Panc1 (cell line): ENCODE measurements at regions not wholly inside any gene's neighbourhood (a gene's known extent, or its start where the extent isn't known, plus 50 kb on each side); places are given as distances from the start of the nearest gene placed in this dataset.

Experiments used
- ATAC-seq: fragments of 200-7000 bp; cut with Tn5 transposase; 2 replicates; pipeline ENCODE4 v1.9.1; 2020; ENCODE audit warnings: mild to moderate bottlenecking, moderate library complexity
- BruUV-seq: library from RNA; stranded (reverse); fragments of 400-500 nt; replicated peaks from 2 replicates; lab custom pipeline; 2021; lab: Mats Ljungman, UMichigan
- CTCF ChIA-PET: fragments of 300-600 bp; sonication (Branson Sonifier 250); formaldehyde crosslinking; loops from one replicate; lab custom pipeline; 2022; ENCODE audit warnings: antibody characterized with exemption; lab: Charles Lee
- POLR2A ChIA-PET: fragments of 300-600 bp; sonication (Branson Sonifier 250); formaldehyde crosslinking; loops from one replicate; lab custom pipeline; 2022; ENCODE audit warnings: antibody characterized with exemption; lab: Charles Lee
- DNase-seq: peaks from one replicate; pipeline ENCODE4 v3.0.0-alpha.2; 2010; ENCODE audit warnings: low read depth, low spot score
- H3K27ac ChIP-seq: 2 replicates; pipeline ENCODE4 v1.5.1; 2011; ENCODE audit warnings: mild to moderate bottlenecking, low read length, inconsistent platforms
- H3K27me3 ChIP-seq: fragments of 200-500 bp; sonication (Bioruptor generic); 2 replicates; pipeline ENCODE4 v1.6.0; 2014; ENCODE audit warnings: low read length, inconsistent platforms; ENCODE audit not compliant: control insufficient read depth, insufficient read depth
- H3K36me3 ChIP-seq: fragments of 200-500 bp; sonication (Bioruptor generic); 2 replicates; pipeline ENCODE4 v1.5.1; 2014; ENCODE audit warnings: inconsistent platforms, mild to moderate bottlenecking, low read length, moderate library complexity; ENCODE audit not compliant: control insufficient read depth, insufficient read depth
- H3K4me1 ChIP-seq: 2 replicates; pipeline ENCODE4 v1.5.1; 2011; ENCODE audit warnings: inconsistent platforms, mild to moderate bottlenecking, low read length, moderate library complexity; ENCODE audit not compliant: control insufficient read depth, insufficient read depth
- H3K4me3 ChIP-seq, 2 experiments: 2 replicates each; pipeline ENCODE4 v1.5.1; 2011 to 2012; ENCODE audit warnings: low read depth in 2 of 2, low read length in 2 of 2, mild to moderate bottlenecking in 2 of 2, inconsistent platforms in 1 of 2, moderate library complexity in 1 of 2
- H3K9me3 ChIP-seq: fragments of 200-500 bp; sonication (Bioruptor generic); 2 replicates; pipeline ENCODE4 v1.5.1; 2014; ENCODE audit warnings: low read depth, mild to moderate bottlenecking, inconsistent platforms, low read length, moderate library complexity; ENCODE audit not compliant: control insufficient read depth, insufficient read depth
- POLR2AphosphoS5 ChIP-seq: IDR thresholded peaks from 2 replicates; pipeline ENCODE4 v1.6.1; 2012; ENCODE audit warnings: mild to moderate bottlenecking, low read depth, low read length, moderate library complexity
- SIN3A ChIP-seq: IDR thresholded peaks from 2 replicates; pipeline ENCODE4 v1.6.1; 2012; ENCODE audit warnings: low read depth, mild to moderate bottlenecking, low read length, moderate library complexity, borderline replicate concordance; ENCODE audit not compliant: insufficient read depth
- TCF7L2 ChIP-seq: IDR thresholded peaks from 2 replicates; pipeline ENCODE4 v1.6.1; 2011; ENCODE audit warnings: mild to moderate bottlenecking, low read depth, low read length, inconsistent platforms
- in situ Hi-C: cut with HindIII; loops from 2 replicates; pipeline ENCODE4 v1.10.0; 2016; ENCODE audit warnings: low sequenced_read_pairs, low pct_unique_long_range_greater_than_20kb
- intact Hi-C: fragments of 100-400 bp; cut with micrococcal nuclease; formaldehyde crosslinking; loops from one replicate; pipeline ENCODE4 v1.10.0; 2022; ENCODE audit not compliant: unreplicated experiment
- TF ChIP-seq, protein P1 (sequence below): fragments of 450-650 bp; IDR thresholded peaks from 2 replicates; pipeline ENCODE4 v1.5.1; 2017; ENCODE audit warnings: mild to moderate bottlenecking
- TF ChIP-seq, protein P2 (sequence below), 2 experiments: IDR thresholded peaks; 2 replicates each; pipeline ENCODE4 v1.6.1; 2011 to 2012; ENCODE audit warnings: low read depth in 2 of 2, control low read depth in 1 of 2, low read length in 1 of 2, mild to moderate bottlenecking in 1 of 2, moderate library complexity in 1 of 2; ENCODE audit not compliant: insufficient read depth in 1 of 2

DNA sequence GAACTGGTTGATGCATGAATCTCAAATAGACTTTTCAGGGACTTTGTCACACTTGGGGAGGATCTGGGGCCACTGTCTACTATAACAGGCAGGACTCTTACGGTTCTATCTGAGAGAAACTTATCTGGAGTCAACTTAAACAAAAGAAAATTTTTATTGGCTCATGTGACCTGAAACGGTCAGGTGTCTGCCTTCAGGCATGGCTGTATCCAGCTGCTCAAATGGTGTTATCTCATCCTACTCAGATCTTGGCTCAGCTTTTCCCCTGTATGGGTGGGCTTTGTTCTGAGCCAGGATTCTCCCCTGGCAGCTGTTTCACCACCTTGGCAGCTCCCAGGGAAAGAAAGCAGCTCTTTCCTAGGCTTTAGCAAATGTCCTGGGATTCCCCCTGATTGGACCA, 183.2 kb upstream of the MYL2 start:
- DNase-seq = no peak
- no peak overlapping the region for H3K27ac ChIP-seq
- ATAC-seq = no peak
- no TSS peak for BruUV-seq
- CTCF ChIA-PET = no interaction called here
- H3K4me1 ChIP-seq = no peaks in the 10 kb centered on the region; the same call in 1 of the 2 replicates
- no peak for TF ChIP-seq TCF7L2
- TF ChIP-seq, protein P1, sequence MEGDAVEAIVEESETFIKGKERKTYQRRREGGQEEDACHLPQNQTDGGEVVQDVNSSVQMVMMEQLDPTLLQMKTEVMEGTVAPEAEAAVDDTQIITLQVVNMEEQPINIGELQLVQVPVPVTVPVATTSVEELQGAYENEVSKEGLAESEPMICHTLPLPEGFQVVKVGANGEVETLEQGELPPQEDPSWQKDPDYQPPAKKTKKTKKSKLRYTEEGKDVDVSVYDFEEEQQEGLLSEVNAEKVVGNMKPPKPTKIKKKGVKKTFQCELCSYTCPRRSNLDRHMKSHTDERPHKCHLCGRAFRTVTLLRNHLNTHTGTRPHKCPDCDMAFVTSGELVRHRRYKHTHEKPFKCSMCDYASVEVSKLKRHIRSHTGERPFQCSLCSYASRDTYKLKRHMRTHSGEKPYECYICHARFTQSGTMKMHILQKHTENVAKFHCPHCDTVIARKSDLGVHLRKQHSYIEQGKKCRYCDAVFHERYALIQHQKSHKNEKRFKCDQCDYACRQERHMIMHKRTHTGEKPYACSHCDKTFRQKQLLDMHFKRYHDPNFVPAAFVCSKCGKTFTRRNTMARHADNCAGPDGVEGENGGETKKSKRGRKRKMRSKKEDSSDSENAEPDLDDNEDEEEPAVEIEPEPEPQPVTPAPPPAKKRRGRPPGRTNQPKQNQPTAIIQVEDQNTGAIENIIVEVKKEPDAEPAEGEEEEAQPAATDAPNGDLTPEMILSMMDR = no peak
- H3K36me3 ChIP-seq = no peaks in the 10 kb centered on the region
- no peak overlapping the region for H3K4me3 ChIP-seq
- POLR2A ChIA-PET = interaction anchor here (0.6 kb wide), 1 partner anchor 177 kb away, joined by 5 read pairs; no protein-coding TSS in a partner anchor
- intact Hi-C loops = no loop called here
- H3K9me3 ChIP-seq = no peaks in the 10 kb centered on the region; the same call in 1 of the 2 replicates
- H3K27me3 ChIP-seq = peaks cover 17% of the 10 kb centered on the region
- in situ Hi-C loops = no loop called here

DNA sequence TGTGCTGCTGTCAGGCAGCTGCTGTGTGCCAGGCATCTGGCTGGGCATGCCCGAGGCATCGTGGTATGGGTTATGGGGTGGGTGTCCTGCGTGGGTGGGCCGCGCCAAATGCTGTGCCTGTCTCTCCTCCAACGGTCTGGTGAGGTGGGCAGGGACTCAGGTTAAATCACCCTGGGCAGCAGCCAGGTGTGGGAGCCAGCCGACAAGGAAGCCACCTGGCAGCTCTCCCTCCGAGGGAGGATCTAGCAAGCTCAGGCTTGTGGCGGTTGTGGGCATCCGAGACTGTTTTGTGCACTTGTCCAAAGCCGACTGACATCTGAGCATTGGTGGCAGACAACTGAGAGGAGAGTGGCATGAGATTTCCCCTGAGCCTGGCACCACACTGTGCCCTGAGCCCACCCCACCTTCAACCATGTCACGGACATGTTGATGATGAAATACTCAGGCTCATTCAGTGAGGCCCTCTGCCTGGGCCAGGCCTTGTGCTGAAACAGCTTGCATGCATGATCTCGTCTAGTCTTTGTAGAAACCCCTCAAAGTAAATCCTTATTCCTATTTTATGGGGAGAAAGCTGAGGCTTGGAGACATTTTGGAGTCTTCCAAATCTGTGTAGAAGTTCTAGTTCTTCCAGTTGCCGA, 181.8 kb upstream of the MYL2 start:
- intact Hi-C loops = no loop called here
- ATAC-seq = no peak
- no peak for TF ChIP-seq TCF7L2
- no peak for TF ChIP-seq SIN3A
- TF ChIP-seq, protein P2, sequence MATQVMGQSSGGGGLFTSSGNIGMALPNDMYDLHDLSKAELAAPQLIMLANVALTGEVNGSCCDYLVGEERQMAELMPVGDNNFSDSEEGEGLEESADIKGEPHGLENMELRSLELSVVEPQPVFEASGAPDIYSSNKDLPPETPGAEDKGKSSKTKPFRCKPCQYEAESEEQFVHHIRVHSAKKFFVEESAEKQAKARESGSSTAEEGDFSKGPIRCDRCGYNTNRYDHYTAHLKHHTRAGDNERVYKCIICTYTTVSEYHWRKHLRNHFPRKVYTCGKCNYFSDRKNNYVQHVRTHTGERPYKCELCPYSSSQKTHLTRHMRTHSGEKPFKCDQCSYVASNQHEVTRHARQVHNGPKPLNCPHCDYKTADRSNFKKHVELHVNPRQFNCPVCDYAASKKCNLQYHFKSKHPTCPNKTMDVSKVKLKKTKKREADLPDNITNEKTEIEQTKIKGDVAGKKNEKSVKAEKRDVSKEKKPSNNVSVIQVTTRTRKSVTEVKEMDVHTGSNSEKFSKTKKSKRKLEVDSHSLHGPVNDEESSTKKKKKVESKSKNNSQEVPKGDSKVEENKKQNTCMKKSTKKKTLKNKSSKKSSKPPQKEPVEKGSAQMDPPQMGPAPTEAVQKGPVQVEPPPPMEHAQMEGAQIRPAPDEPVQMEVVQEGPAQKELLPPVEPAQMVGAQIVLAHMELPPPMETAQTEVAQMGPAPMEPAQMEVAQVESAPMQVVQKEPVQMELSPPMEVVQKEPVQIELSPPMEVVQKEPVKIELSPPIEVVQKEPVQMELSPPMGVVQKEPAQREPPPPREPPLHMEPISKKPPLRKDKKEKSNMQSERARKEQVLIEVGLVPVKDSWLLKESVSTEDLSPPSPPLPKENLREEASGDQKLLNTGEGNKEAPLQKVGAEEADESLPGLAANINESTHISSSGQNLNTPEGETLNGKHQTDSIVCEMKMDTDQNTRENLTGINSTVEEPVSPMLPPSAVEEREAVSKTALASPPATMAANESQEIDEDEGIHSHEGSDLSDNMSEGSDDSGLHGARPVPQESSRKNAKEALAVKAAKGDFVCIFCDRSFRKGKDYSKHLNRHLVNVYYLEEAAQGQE (IDR thresholded peaks at IDR 0.05; ENCODE audit: insufficient read depth in 1 of 2, low read depth in 2 of 2, low read length in 1 of 2) = no peak
- no peak for TF ChIP-seq POLR2AphosphoS5
- TF ChIP-seq, protein P1 = no peak
- POLR2A ChIA-PET = interaction anchor here (0.6 kb wide), 1 partner anchor 437 kb away, joined by 3 read pairs; no protein-coding TSS in a partner anchor
- H3K27me3 ChIP-seq = peaks cover 17% of the 10 kb centered on the region
- no peaks in the 10 kb centered on the region; the same call in 1 of the 2 replicates for H3K4me1 ChIP-seq
- in situ Hi-C loops = no loop called here
- no peak overlapping the region for H3K27ac ChIP-seq
- no peaks in the 10 kb centered on the region for H3K36me3 ChIP-seq
- H3K4me3 ChIP-seq = no peak overlapping the region
- H3K9me3 ChIP-seq = no peaks in the 10 kb centered on the region
- DNase-seq = no peak
- CTCF ChIA-PET = no interaction called here
- no TSS peak for BruUV-seq
